HCT116 (cell line): ENCODE measurements at regions not wholly inside any gene's neighbourhood (a gene's known extent, or its start where the extent isn't known, plus 50 kb on each side); places are given as distances from the start of the nearest gene placed in this dataset.

Experiments used
- ATAC-seq: fragments of 200-7000 bp; cut with Tn5 transposase; 2 replicates; pipeline ENCODE4 v1.9.1; 2020; ENCODE audit warnings: mild to moderate bottlenecking, moderate library complexity
- BruUV-seq: library from RNA; stranded (reverse); fragments of 400-500 nt; replicated peaks from 2 replicates; lab custom pipeline; 2021; lab: Mats Ljungman, UMichigan
- CTCF ChIA-PET: fragments of 300-600 bp; sonication (Branson Sonifier 250); formaldehyde crosslinking; loops from one replicate; lab custom pipeline; 2021; ENCODE audit warnings: antibody characterized with exemption; lab: Charles Lee
- POLR2A ChIA-PET: fragments of 300-600, 350-600 bp; sonication (Branson Sonifier 250); formaldehyde crosslinking; loops from one replicate; lab custom pipeline; 2021; ENCODE audit warnings: antibody characterized with exemption; lab: Charles Lee
- RAD21 ChIA-PET, 2 experiments: fragments of 300-600 bp; sonication (Branson Sonifier 250); formaldehyde crosslinking; loops; one replicate each; lab custom pipeline; 2023; ENCODE audit warnings: low total read pairs in 2 of 2; ENCODE audit not compliant: uncharacterized antibody in 2 of 2, unreplicated experiment in 2 of 2, low non-redundant PET in 1 of 2; lab: Charles Lee
- DNase-seq: peaks from one replicate; pipeline ENCODE4 v3.0.0-alpha.2; 2010; ENCODE audit warnings: low read depth, low spot score
- H2AFZ ChIP-seq: fragments of 200-600 bp; shearing (Covaris generic), sonication (generic); 2 replicates; pipeline ENCODE4 v1.6.1; 2017; ENCODE audit warnings: low read depth, mixed run types, mixed read lengths, antibody characterized with exemption, low read length; ENCODE audit not compliant: poor library complexity, severe bottlenecking
- H3K27ac ChIP-seq: 2 replicates; pipeline ENCODE4 v1.5.1; 2012; ENCODE audit warnings: low read depth, low read length
- H3K27me3 ChIP-seq: fragments of 200-600 bp; sonication (generic); 2 replicates; pipeline ENCODE4 v1.6.1; 2016; ENCODE audit warnings: mixed run types, low read length, mixed read lengths; ENCODE audit not compliant: insufficient read depth
- H3K36me3 ChIP-seq, 2 experiments: fragments of 200-500 bp in 1 of 2; fragments of 200-600 bp in 1 of 2; sonication (Bioruptor generic) in 1 of 2; sonication (generic) in 1 of 2; 2 replicates each; pipeline versions ENCODE4 v1.5.1 to v1.6.1; 2014 to 2016; ENCODE audit warnings: low read length in 2 of 2, inconsistent platforms in 1 of 2, mixed read lengths in 1 of 2, mixed run types in 1 of 2; ENCODE audit not compliant: insufficient read depth in 2 of 2, control insufficient read depth in 1 of 2
- H3K4me1 ChIP-seq, 2 experiments: fragments of 200-600 bp in 1 of 2; sonication (generic) in 1 of 2; 2 replicates each; pipeline versions ENCODE4 v1.5.1 to v1.6.1; 2012 to 2017; ENCODE audit warnings: low read length in 2 of 2, inconsistent platforms in 1 of 2, mild to moderate bottlenecking in 1 of 2, mixed read lengths in 1 of 2, mixed run types in 1 of 2, moderate library complexity in 1 of 2; ENCODE audit not compliant: insufficient read depth in 2 of 2, control insufficient read depth in 1 of 2
- H3K4me2 ChIP-seq: fragments of 200-600 bp; sonication (generic); 2 replicates; pipeline ENCODE4 v1.6.1; 2017; ENCODE audit warnings: mixed run types, low read length, mixed read lengths
- H3K4me3 ChIP-seq, 2 experiments: fragments of 200-600 bp in 1 of 2; sonication (generic) in 1 of 2; replicated peaks in 1 of 2; 2 replicates each; pipeline ENCODE4 v1.5.1; 2011 to 2016; ENCODE audit warnings: low read length in 2 of 2, control low read depth in 1 of 2, low read depth in 1 of 2, mild to moderate bottlenecking in 1 of 2, mixed read lengths in 1 of 2, mixed run types in 1 of 2
- H3K79me2 ChIP-seq: fragments of 200-600 bp; sonication (generic); 2 replicates; pipeline ENCODE4 v1.6.1; 2017; ENCODE audit warnings: mild to moderate bottlenecking, mixed run types, low read length, moderate library complexity, mixed read lengths; ENCODE audit not compliant: insufficient read depth
- H3K9ac ChIP-seq: fragments of 200-600 bp; sonication (generic); 2 replicates; pipeline ENCODE4 v1.6.1; 2016; ENCODE audit warnings: low read length, mixed read lengths
- H3K9me2 ChIP-seq: fragments of 200-600 bp; sonication (generic), shearing (Covaris generic); 2 replicates; pipeline ENCODE4 v1.6.1; 2017; ENCODE audit warnings: mixed run types, mild to moderate bottlenecking, moderate library complexity; ENCODE audit not compliant: insufficient read depth
- H3K9me3 ChIP-seq, 2 experiments: fragments of 200-500 bp in 1 of 2; fragments of 200-600 bp in 1 of 2; sonication (Bioruptor generic) in 1 of 2; sonication (generic) in 1 of 2; 2 replicates each; pipeline ENCODE4 v1.6.1; 2014 to 2017; ENCODE audit warnings: low read length in 2 of 2, mixed read lengths in 2 of 2, inconsistent platforms in 1 of 2, low read depth in 1 of 2, mild to moderate bottlenecking in 1 of 2, mixed run types in 1 of 2, moderate library complexity in 1 of 2; ENCODE audit not compliant: control insufficient read depth in 1 of 2, insufficient read depth in 1 of 2
- H4K20me1 ChIP-seq: fragments of 200-600 bp; sonication (generic), shearing (Covaris generic); 2 replicates; pipeline ENCODE4 v1.6.1; 2017; ENCODE audit warnings: mixed run types, mild to moderate bottlenecking, moderate library complexity; ENCODE audit not compliant: insufficient read depth
- ATF3 ChIP-seq: IDR thresholded peaks from 2 replicates; pipeline ENCODE4 v1.6.1; 2012
- EGR1 ChIP-seq: IDR thresholded peaks from 2 replicates; pipeline ENCODE4 v1.6.1; 2012; ENCODE audit warnings: low read depth
- FOSL1 ChIP-seq: IDR thresholded peaks from 2 replicates; pipeline ENCODE4 v1.6.1; 2012; ENCODE audit warnings: low read depth
- MAX ChIP-seq: IDR thresholded peaks from 2 replicates; pipeline ENCODE4 v1.6.1; 2012
- REST ChIP-seq: IDR thresholded peaks from 2 replicates; pipeline ENCODE4 v1.6.1; 2012; ENCODE audit warnings: low read depth
- SIN3A ChIP-seq: IDR thresholded peaks from 2 replicates; pipeline ENCODE4 v1.6.1; 2012; ENCODE audit warnings: low read depth
- SP1 ChIP-seq: IDR thresholded peaks from 2 replicates; pipeline ENCODE4 v1.6.1; 2012; ENCODE audit warnings: low read depth
- TCF7L2 ChIP-seq: IDR thresholded peaks from 2 replicates; pipeline ENCODE4 v1.7.0; 2011; ENCODE audit warnings: borderline replicate concordance, inconsistent platforms; ENCODE audit not compliant: insufficient read depth, insufficient read length; ENCODE audit errors: extremely low read depth
- ZBTB33 ChIP-seq: IDR thresholded peaks from 2 replicates; pipeline ENCODE4 v1.6.1; 2011; ENCODE audit warnings: mild to moderate bottlenecking, low read length, moderate library complexity; ENCODE audit not compliant: insufficient replicate concordance; ENCODE audit errors: extremely low read depth
- ZNF274 ChIP-seq: fragments of 200-500 bp; sonication (Bioruptor generic); IDR thresholded peaks from 2 replicates; pipeline ENCODE4 v1.6.1; 2014; ENCODE audit warnings: mild to moderate bottlenecking, low read depth, low read length, inconsistent platforms
- intact Hi-C: fragments of 100-400 bp; cut with micrococcal nuclease; formaldehyde crosslinking; loops from 2 replicates; pipeline ENCODE4 v1.10.0; 2022

- Histone ChIP-seq H3K36me3 (no peaks in the 10 kb centered on the region), H3K4me2 (no peak overlapping the region)
- TF ChIP-seq EGR1 (no peak), SIN3A (no peak), SP1 (no peak), ZNF274 (no peak), ZBTB33 (no peak), MAX (no peak), REST (no peak), ATF3 (no peak), FOSL1 (no peak), TCF7L2 (no peak)
- TF ChIP-seq, all 23 proteins: peak for 0
- Histone ChIP-seq H3K9ac (no peak overlapping the region), H3K4me3 (no peak overlapping the region), H3K27ac (no peak overlapping the region), H3K79me2 (no peaks in the 10 kb centered on the region), H4K20me1 (no peaks in the 10 kb centered on the region), H3K27me3 (no peaks in the 10 kb centered on the region), H3K9me2 (no peaks in the 10 kb centered on the region), H3K4me1 (no peaks in the 10 kb centered on the region), H2AFZ (no peak overlapping the region), H3K9me3 (no peaks in the 10 kb centered on the region; a peak in 2 of 4 replicates)
- ChIA-PET CTCF (no interaction called here), RAD21 (no interaction called here), POLR2A (no interaction called here)
- intact Hi-C loops: no loop called here
- no peak for ATAC-seq
- no peak for DNase-seq
- no TSS peak for BruUV-seq
Measured at GRCh38 chr18:38032516-38032915, 466.9 kb upstream of the CELF4 start.
